Esophagus squamous epithelium (tissue), 4 donors: ENCODE measurements at regions not wholly inside any gene's neighbourhood (a gene's known extent, or its start where the extent isn't known, plus 50 kb on each side); places are given as distances from the start of the nearest gene placed in this dataset.

Experiments
- POLR2A ChIP-seq, 4 donors: fragments of 450-650 bp; IDR thresholded peaks; one replicate each; pipeline ENCODE4 v1.6.1; 2017; ENCODE audit warnings: antibody characterized with exemption in 4 of 4, mild to moderate bottlenecking in 4 of 4, moderate library complexity in 3 of 4
- TF ChIP-seq, protein P1 (sequence below), 6 experiments: fragments of 450-650 bp in 4 of 6; fragments of 200-600 bp in 2 of 6; sonication (generic) in 2 of 6; IDR thresholded peaks; one replicate each; pipeline ENCODE4 v1.5.1; 2016 to 2019; ENCODE audit warnings: antibody characterized with exemption in 6 of 6, mild to moderate bottlenecking in 4 of 6, moderate library complexity in 4 of 6

DNA sequence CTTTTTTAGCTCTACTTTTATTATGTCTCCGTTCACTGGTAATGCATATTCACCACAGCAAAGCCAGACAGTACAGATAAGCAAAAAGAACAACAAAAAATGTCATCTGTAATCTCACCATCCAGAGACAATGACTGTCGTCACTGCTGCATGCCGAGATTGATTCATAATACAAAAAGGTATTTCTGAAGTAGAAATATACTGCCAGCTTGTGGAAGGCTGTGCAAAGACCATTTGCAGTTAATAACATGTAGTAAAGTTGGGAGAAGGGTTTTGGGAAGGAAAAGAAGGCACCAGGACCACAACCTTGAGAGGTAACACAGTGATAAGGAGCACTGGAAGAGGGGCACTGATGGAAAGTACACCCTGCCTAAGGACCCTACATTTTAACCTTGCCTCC, 223.0 kb upstream of the ZIC3 start:
- TF ChIP-seq, protein P1, sequence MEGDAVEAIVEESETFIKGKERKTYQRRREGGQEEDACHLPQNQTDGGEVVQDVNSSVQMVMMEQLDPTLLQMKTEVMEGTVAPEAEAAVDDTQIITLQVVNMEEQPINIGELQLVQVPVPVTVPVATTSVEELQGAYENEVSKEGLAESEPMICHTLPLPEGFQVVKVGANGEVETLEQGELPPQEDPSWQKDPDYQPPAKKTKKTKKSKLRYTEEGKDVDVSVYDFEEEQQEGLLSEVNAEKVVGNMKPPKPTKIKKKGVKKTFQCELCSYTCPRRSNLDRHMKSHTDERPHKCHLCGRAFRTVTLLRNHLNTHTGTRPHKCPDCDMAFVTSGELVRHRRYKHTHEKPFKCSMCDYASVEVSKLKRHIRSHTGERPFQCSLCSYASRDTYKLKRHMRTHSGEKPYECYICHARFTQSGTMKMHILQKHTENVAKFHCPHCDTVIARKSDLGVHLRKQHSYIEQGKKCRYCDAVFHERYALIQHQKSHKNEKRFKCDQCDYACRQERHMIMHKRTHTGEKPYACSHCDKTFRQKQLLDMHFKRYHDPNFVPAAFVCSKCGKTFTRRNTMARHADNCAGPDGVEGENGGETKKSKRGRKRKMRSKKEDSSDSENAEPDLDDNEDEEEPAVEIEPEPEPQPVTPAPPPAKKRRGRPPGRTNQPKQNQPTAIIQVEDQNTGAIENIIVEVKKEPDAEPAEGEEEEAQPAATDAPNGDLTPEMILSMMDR (IDR thresholded peaks at IDR 0.05) = no peak
- no peak for TF ChIP-seq POLR2A (IDR thresholded peaks at IDR 0.05)
